Epithelial cell of proximal tubule (primary cell): ENCODE measurements at regions not wholly inside any gene's neighbourhood (a gene's known extent, or its start where the extent isn't known, plus 50 kb on each side); places are given as distances from the start of the nearest gene placed in this dataset.
"Not testable (repeated sequence)": the region's sequence is repeated elsewhere in the genome, so short reads cannot be mapped to it uniquely, and the experiment has no call there.

Source experiments
- DNase-seq: peaks from one replicate; pipeline ENCODE4 v3.0.0-alpha.2; 2011; ENCODE audit warnings: low read depth
- H3K4me3 ChIP-seq: 2 replicates; pipeline ENCODE4 v1.5.1; 2011; ENCODE audit warnings: low read depth, mild to moderate bottlenecking, low read length
- CTCF ChIP-seq: conservative IDR thresholded peaks from 2 replicates; pipeline ENCODE4 v1.5.1; 2012; ENCODE audit warnings: low read depth, mild to moderate bottlenecking, low read length

DNA sequence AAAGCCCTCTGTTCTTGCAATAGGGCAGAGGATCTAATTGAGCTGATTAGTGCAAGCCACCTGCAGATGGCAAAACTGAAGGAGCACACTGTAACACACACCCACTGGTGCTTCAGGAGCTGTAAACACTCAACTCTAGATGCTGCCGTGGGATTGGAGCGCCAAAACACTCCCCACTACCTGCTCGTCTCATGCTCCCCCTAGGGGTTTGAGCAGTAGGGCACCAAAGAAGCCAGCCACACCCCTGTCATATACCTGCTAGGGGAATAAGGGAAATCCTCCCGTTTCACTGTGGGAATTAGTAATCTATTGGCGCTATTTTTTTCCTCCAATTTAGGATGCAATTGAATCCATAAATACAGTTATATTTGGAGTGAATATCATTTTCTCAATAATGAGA, 360.2 kb downstream of the GLUD2 start:
- H3K4me3 ChIP-seq = no peak overlapping the region
- TF ChIP-seq CTCF = no peak
- DNase-seq = no peak

DNA sequence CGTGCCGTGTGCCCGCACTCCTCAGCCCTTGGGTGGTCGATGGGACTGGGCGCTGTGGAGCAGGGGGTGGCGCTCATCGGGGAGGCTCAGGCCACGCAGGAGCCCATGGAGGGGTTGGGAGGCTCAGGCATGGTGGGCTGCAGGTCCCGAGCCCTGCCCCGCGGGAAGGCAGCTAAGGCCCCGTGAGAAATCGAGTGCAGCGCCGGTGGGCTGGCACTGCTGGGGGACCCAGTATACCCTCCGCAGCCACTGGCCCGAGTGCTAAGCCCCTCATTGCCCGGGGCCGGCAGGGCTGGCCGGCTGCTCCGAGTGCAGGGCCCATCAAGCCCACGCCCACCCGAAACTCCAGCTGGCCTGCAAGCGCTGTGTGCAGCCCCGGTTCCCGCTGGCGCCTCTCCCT, 384.1 kb downstream of the GLUD2 start:
- not testable (repeated sequence) for DNase-seq, H3K4me3 ChIP-seq

GRCh38 chrX:121433289-121433688, 385.9 kb downstream of the GLUD2 start:
- DNase-seq = no peak
- no peak overlapping the region for H3K4me3 ChIP-seq
- no peak for TF ChIP-seq CTCF

GRCh38 chrX:121437666-121438065, 390.3 kb downstream of the GLUD2 start:
- DNase-seq, H3K4me3 ChIP-seq: not testable (repeated sequence)

GRCh38 chrX:121455890-121456289, 408.5 kb downstream of the GLUD2 start:
- no peak for DNase-seq
- TF ChIP-seq CTCF = no peak
- no peak overlapping the region for H3K4me3 ChIP-seq

DNA sequence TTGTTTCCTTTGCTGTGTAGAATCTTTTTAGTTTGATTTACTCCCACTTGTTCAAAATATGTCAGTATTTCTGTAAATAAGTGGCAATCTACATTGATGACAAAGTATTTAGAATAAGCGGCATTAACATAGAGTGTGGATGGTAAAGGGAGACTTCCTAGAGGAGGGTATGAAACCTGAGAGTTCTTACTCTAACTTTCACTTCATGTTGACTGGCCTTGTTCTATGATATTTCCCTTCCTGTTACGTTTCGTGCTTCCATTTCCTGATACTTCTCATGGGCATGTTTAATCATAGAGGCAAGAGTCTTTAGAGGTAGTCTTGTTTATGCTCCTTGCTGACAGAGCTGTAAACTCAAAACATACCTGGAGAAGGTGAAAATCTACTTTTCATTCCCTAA, 408.9 kb downstream of the GLUD2 start:
- no peak for TF ChIP-seq CTCF
- no peak overlapping the region for H3K4me3 ChIP-seq
- DNase-seq = no peak

DNA sequence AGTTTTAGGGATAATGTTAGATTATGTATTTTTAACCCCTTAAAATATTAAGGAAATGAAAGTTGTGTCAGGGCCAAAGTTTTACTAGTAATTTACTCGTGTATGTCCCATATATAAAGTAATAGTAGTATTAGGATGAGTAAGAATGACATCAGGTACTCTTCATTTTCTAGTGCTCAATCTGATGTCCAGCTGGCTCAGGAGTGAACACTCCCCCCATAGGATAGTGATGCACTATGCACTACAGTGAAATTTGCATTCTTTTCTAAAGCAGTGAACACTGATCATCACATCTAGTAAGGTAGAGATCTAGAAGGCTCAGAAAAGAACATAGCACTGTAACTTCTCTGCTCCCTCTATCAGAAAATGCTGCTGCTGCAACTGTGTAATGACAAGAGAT, 409.7 kb downstream of the GLUD2 start:
- no peak for DNase-seq
- H3K4me3 ChIP-seq = no peak overlapping the region
- TF ChIP-seq CTCF = no peak

DNA sequence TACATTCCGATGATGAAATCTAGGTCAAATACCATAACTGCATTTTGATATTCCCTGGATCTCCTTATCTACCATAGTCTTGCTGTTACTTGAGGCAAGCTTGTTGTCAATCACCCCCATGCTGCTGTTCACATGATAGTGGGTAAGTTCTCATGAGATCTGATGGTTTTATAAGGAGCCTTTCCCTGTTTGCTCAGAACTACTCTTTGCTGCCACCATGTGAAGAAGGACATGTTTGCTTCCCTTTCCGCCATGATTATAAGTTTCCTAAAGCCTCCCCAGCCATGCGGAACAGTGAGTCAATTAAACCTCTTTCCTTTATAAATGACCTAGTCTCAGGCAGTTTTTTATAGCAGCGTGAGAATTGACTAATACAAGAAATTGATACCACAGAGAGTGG, 432.0 kb downstream of the GLUD2 start:
- TF ChIP-seq CTCF = no peak
- H3K4me3 ChIP-seq = no peak overlapping the region
- DNase-seq = no peak
